Naive thymus-derived CD4-positive, alpha-beta T cell (primary cell): ENCODE measurements at regions not wholly inside any gene's neighbourhood (a gene's known extent, or its start where the extent isn't known, plus 50 kb on each side); places are given as distances from the start of the nearest gene placed in this dataset.

Experiments used
- ATAC-seq: fragments of 150-1000 bp; cut with Tn5 transposase; 2 replicates; pipeline ENCODE4 v1.10.0; 2021; ENCODE audit warnings: mild to moderate bottlenecking, moderate library complexity
- CTCF ChIA-PET: fragments of 350-600 bp; sonication (Branson Sonifier 250); formaldehyde crosslinking; loops from one replicate; lab custom pipeline; 2021; ENCODE audit warnings: antibody characterized with exemption; lab: Charles Lee
- POLR2A ChIA-PET: fragments of 350-600 bp; sonication (Branson Sonifier 250); formaldehyde crosslinking; loops from one replicate; lab custom pipeline; 2021; ENCODE audit warnings: antibody characterized with exemption, inconsistent platforms; lab: Charles Lee
- DNase-seq, 9 donors: peaks; one replicate each; pipeline versions ENCODE4 v3.0.0 to v3.0.0-alpha.2; 2020 to 2022; ENCODE audit warnings: mixed read lengths in 1 of 9
- H3K27ac ChIP-seq: one replicate; pipeline ENCODE4 v1.7.0; 2013; ENCODE audit warnings: mild to moderate bottlenecking, low read depth, low read length, moderate library complexity
- H3K27me3 ChIP-seq, 2 donors: one replicate each; pipeline ENCODE4 v1.7.0; 2013; ENCODE audit warnings: low read length in 2 of 2, mild to moderate bottlenecking in 2 of 2, moderate library complexity in 2 of 2; ENCODE audit not compliant: control insufficient read depth in 2 of 2, insufficient read depth in 2 of 2
- H3K36me3 ChIP-seq, 3 experiments: 1 replicate in 2 of 3; 2 replicates in 1 of 3; pipeline ENCODE4 v1.7.0; 2013; ENCODE audit warnings: low read length in 3 of 3, mild to moderate bottlenecking in 3 of 3, moderate library complexity in 1 of 3; ENCODE audit not compliant: insufficient read depth in 3 of 3, control insufficient read depth in 2 of 3
- H3K4me1 ChIP-seq, 2 donors: one replicate each; pipeline ENCODE4 v1.7.0; 2013; ENCODE audit warnings: low read length in 2 of 2, mild to moderate bottlenecking in 2 of 2, moderate library complexity in 1 of 2; ENCODE audit not compliant: control insufficient read depth in 2 of 2, insufficient read depth in 2 of 2
- H3K4me3 ChIP-seq: 2 replicates; pipeline ENCODE4 v1.7.0; 2013; ENCODE audit warnings: mild to moderate bottlenecking, low read length
- H3K9me3 ChIP-seq, 3 experiments: 1 replicate in 2 of 3; 2 replicates in 1 of 3; pipeline ENCODE4 v1.7.0; 2013; ENCODE audit warnings: low read length in 3 of 3; ENCODE audit not compliant: control insufficient read depth in 2 of 3
- H3K27ac Mint-ChIP-seq, 9 donors: one replicate each; pipeline ENCODE4 v1.8.0; 2020 to 2022; ENCODE audit warnings: mixed read lengths in 9 of 9, mild to moderate bottlenecking in 8 of 9, moderate library complexity in 5 of 9, inconsistent platforms in 2 of 9
- H3K27me3 Mint-ChIP-seq, 5 donors: one replicate each; pipeline ENCODE4 v1.8.0; 2021 to 2022; ENCODE audit warnings: mixed read lengths in 5 of 5, mild to moderate bottlenecking in 1 of 5
- H3K36me3 Mint-ChIP-seq, 5 donors: one replicate each; pipeline ENCODE4 v1.8.0; 2020 to 2022; ENCODE audit warnings: mixed read lengths in 5 of 5, mild to moderate bottlenecking in 3 of 5, inconsistent platforms in 1 of 5
- H3K4me1 Mint-ChIP-seq, 7 donors: one replicate each; pipeline ENCODE4 v1.8.0; 2020 to 2022; ENCODE audit warnings: mixed read lengths in 7 of 7, mild to moderate bottlenecking in 3 of 7, inconsistent platforms in 1 of 7
- H3K4me3 Mint-ChIP-seq, 10 donors: one replicate each; pipeline ENCODE4 v1.8.0; 2020 to 2022; ENCODE audit warnings: mild to moderate bottlenecking in 10 of 10, mixed read lengths in 10 of 10, moderate library complexity in 6 of 10, inconsistent platforms in 2 of 10
- H3K9me3 Mint-ChIP-seq, 11 donors: one replicate each; pipeline ENCODE4 v1.8.0; 2020 to 2022; ENCODE audit warnings: mixed read lengths in 11 of 11, mild to moderate bottlenecking in 4 of 11, inconsistent platforms in 1 of 11, moderate library complexity in 1 of 11
- intact Hi-C, 2 donors: fragments of 100-400 bp; cut with micrococcal nuclease; formaldehyde crosslinking; loops; one replicate each; pipeline ENCODE4 v1.15.1; 2023

GRCh38 chr4:87734084-87734483 lies 65.3 kb upstream of the IBSP start:
- ChIA-PET CTCF (no interaction called here), POLR2A (no interaction called here)
- Mint-ChIP-seq H3K36me3 (no peaks in the 10 kb centered on the region), H3K9me3 (peaks cover 0 to 4% (median 0%) of the 10 kb centered on the region in 11 donors), H3K4me3 (no peak overlapping the region), H3K4me1 (peaks cover 0 to 1% (median 0%) of the 10 kb centered on the region in 7 donors), H3K27ac (no peak overlapping the region), H3K27me3 (peaks cover 0 to 32% (median 15%) of the 10 kb centered on the region in 5 donors)
- H3K9me3 ChIP-seq = no peaks in the 10 kb centered on the region
- ATAC-seq (no peak), DNase-seq (no peak)
- H3K27ac ChIP-seq = no peak overlapping the region
- intact Hi-C loops = no loop called here
- H3K36me3 ChIP-seq = no peaks in the 10 kb centered on the region
- no peaks in the 10 kb centered on the region for H3K4me1 ChIP-seq
- H3K4me3 ChIP-seq = no peak overlapping the region
- H3K27me3 ChIP-seq = no peaks in the 10 kb centered on the region

- CTCF ChIA-PET = no interaction called here
- no peak overlapping the region for H3K4me3 ChIP-seq
- H3K27ac ChIP-seq = no peak overlapping the region
- H3K36me3 ChIP-seq = no peaks in the 10 kb centered on the region
- Mint-ChIP-seq H3K9me3 (peaks cover 0 to 4% (median 0%) of the 10 kb centered on the region in 11 donors), H3K27ac (no peak overlapping the region), H3K36me3 (no peaks in the 10 kb centered on the region), H3K4me3 (no peak overlapping the region), H3K4me1 (peaks cover 0 to 1% (median 0%) of the 10 kb centered on the region in 7 donors), H3K27me3 (peaks cover 0 to 37% (median 16%) of the 10 kb centered on the region in 5 donors)
- intact Hi-C loops = no loop called here
- POLR2A ChIA-PET = no interaction called here
- no peaks in the 10 kb centered on the region for H3K4me1 ChIP-seq
- ATAC-seq (no peak), DNase-seq (no peak)
- no peaks in the 10 kb centered on the region for H3K27me3 ChIP-seq
- H3K9me3 ChIP-seq = no peaks in the 10 kb centered on the region
These were observed 64.4 kb upstream of the IBSP start for GRCh38 chr4:87734936-87735335.

GRCh38 chr4:87738483-87738882 lies 60.9 kb upstream of the IBSP start:
- no peak overlapping the region for H3K4me3 ChIP-seq
- ChIA-PET CTCF (no interaction called here), POLR2A (no interaction called here)
- H3K4me1 Mint-ChIP-seq = peaks cover 0 to 1% (median 0%) of the 10 kb centered on the region in 7 donors
- H3K9me3 ChIP-seq = no peaks in the 10 kb centered on the region
- DNase-seq (no peak), ATAC-seq (no peak)
- intact Hi-C loops = no loop called here
- peaks cover 0 to 5% (median 0%) of the 10 kb centered on the region in 11 donors for H3K9me3 Mint-ChIP-seq
- no peaks in the 10 kb centered on the region for H3K36me3 ChIP-seq
- H3K4me3 Mint-ChIP-seq = no peak overlapping the region
- H3K27me3 ChIP-seq = no peaks in the 10 kb centered on the region
- no peak overlapping the region for H3K27ac Mint-ChIP-seq
- H3K27ac ChIP-seq = no peak overlapping the region
- H3K27me3 Mint-ChIP-seq = peaks cover 0 to 34% (median 10%) of the 10 kb centered on the region in 5 donors
- no peaks in the 10 kb centered on the region for H3K36me3 Mint-ChIP-seq
- no peaks in the 10 kb centered on the region for H3K4me1 ChIP-seq

GRCh38 chr4:87739494-87739893 lies 59.9 kb upstream of the IBSP start:
- H3K4me1 Mint-ChIP-seq = peaks cover 0 to 1% (median 0%) of the 10 kb centered on the region in 7 donors
- H3K27me3 Mint-ChIP-seq = peaks cover 0 to 27% (median 10%) of the 10 kb centered on the region in 5 donors
- POLR2A ChIA-PET = no interaction called here
- Histone ChIP-seq H3K27me3 (no peaks in the 10 kb centered on the region), H3K36me3 (no peaks in the 10 kb centered on the region), H3K27ac (no peak overlapping the region), H3K9me3 (no peaks in the 10 kb centered on the region), H3K4me3 (no peak overlapping the region), H3K4me1 (no peaks in the 10 kb centered on the region)
- CTCF ChIA-PET = no interaction called here
- no peak overlapping the region for H3K4me3 Mint-ChIP-seq
- no peak overlapping the region for H3K27ac Mint-ChIP-seq
- no peak for ATAC-seq
- DNase-seq = no peak
- H3K36me3 Mint-ChIP-seq = no peaks in the 10 kb centered on the region
- intact Hi-C loops = no loop called here
- peaks cover 0 to 5% (median 0%) of the 10 kb centered on the region in 11 donors for H3K9me3 Mint-ChIP-seq

GRCh38 chr4:87745064-87745807 lies 54.1 kb upstream of the IBSP start:
- Histone ChIP-seq H3K9me3 (peaks cover 0 to 5% (median 0%) of the 10 kb centered on the region in 3 experiments), H3K4me1 (no peaks in the 10 kb centered on the region), H3K27ac (no peak overlapping the region), H3K36me3 (no peaks in the 10 kb centered on the region), H3K4me3 (no peak overlapping the region), H3K27me3 (no peaks in the 10 kb centered on the region)
- Mint-ChIP-seq H3K27ac (no peak overlapping the region), H3K4me3 (no peak overlapping the region), H3K36me3 (no peaks in the 10 kb centered on the region), H3K4me1 (no peaks in the 10 kb centered on the region), H3K9me3 (peaks cover 0 to 5% (median 0%) of the 10 kb centered on the region in 11 donors), H3K27me3 (peaks cover 0 to 10% (median 5%) of the 10 kb centered on the region in 5 donors)
- intact Hi-C loops = no loop called here
- ATAC-seq (no peak), DNase-seq (no peak)
- CTCF ChIA-PET = interaction anchor here (0.7 kb wide), 1 partner anchor 1846 kb away, joined by 3 read pairs; no protein-coding TSS in a partner anchor
- POLR2A ChIA-PET = no interaction called here

GRCh38 chr4:87746001-87746400 lies 53.4 kb upstream of the IBSP start:
- Histone ChIP-seq H3K36me3 (no peaks in the 10 kb centered on the region), H3K4me1 (no peaks in the 10 kb centered on the region), H3K27ac (no peak overlapping the region), H3K9me3 (peaks cover 0 to 5% (median 0%) of the 10 kb centered on the region in 3 experiments), H3K27me3 (no peaks in the 10 kb centered on the region), H3K4me3 (no peak overlapping the region)
- H3K27me3 Mint-ChIP-seq = peaks cover 0 to 10% (median 5%) of the 10 kb centered on the region in 5 donors
- ChIA-PET CTCF (no interaction called here), POLR2A (no interaction called here)
- no peaks in the 10 kb centered on the region for H3K4me1 Mint-ChIP-seq
- ATAC-seq (no peak), DNase-seq (no peak)
- H3K27ac Mint-ChIP-seq = no peak overlapping the region
- H3K36me3 Mint-ChIP-seq = no peaks in the 10 kb centered on the region
- peaks cover 0 to 5% (median 0%) of the 10 kb centered on the region in 11 donors for H3K9me3 Mint-ChIP-seq
- H3K4me3 Mint-ChIP-seq = no peak overlapping the region
- intact Hi-C loops = no loop called here
